VCaP (cell line): ENCODE measurements at regions not wholly inside any gene's neighbourhood (a gene's known extent, or its start where the extent isn't known, plus 50 kb on each side); places are given as distances from the start of the nearest gene placed in this dataset.

Experiments used
- H3K27ac ChIP-seq: fragments of 450-650 bp; 2 replicates; pipeline ENCODE4 v1.5.1; 2017
- CTCF ChIP-seq: fragments of 450-650 bp; conservative IDR thresholded peaks from 2 replicates; pipeline ENCODE4 v1.5.1; 2017; ENCODE audit warnings: mild to moderate bottlenecking, moderate library complexity

DNA sequence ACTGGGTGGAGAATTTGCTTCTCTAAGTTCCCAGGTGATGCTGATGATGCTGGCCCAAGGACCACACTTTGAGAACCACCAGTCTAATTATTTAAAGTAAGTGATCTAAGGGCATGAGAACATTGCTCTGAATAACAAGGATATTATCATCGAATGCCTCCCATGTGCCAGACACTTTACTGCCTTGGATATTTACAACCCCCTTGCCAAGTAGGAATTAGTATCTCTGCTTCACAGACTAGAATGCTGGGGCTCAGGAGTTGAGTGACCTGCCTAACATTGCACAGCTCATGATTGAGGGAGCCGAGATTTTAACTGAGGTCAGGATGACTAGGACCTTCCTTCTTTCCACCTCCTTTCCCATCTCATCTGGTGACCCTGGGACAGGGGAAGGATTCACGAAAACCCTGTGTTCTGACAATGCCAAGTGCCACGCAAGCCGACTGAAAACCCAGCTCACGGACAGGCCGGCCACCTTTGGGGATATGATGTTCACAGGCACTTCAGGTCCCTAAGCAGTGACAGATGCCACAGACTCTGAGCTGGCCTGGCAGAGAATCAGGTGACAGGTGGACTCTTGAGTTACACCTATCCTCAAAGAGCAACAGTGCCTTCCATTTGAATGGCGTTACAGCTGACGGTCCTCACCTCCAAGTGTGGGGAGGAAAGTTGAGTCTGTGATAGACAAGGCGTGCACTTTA is 230.7 kb downstream of the TOMM20 start:
- H3K27ac ChIP-seq: no peak overlapping the region
- no peak for TF ChIP-seq CTCF

GRCh38 chr1:234897390-234897749 is 231.3 kb downstream of the TOMM20 start:
- no peak overlapping the region for H3K27ac ChIP-seq
- TF ChIP-seq CTCF: no peak

- TF ChIP-seq CTCF: no peak
- H3K27ac ChIP-seq: no peak overlapping the region
Observed at GRCh38 chr1:234896477-234897389, 231.9 kb downstream of the TOMM20 start.

GRCh38 chr1:234893725-234894630 is 234.7 kb downstream of the TOMM20 start:
- peak overlapping the region; percentile 47; the same call in 1 of the 2 replicates for H3K27ac ChIP-seq
- no peak for TF ChIP-seq CTCF

GRCh38 chr1:234893359-234893724 is 235.3 kb downstream of the TOMM20 start:
- no peak for TF ChIP-seq CTCF
- no peak overlapping the region for H3K27ac ChIP-seq

DNA sequence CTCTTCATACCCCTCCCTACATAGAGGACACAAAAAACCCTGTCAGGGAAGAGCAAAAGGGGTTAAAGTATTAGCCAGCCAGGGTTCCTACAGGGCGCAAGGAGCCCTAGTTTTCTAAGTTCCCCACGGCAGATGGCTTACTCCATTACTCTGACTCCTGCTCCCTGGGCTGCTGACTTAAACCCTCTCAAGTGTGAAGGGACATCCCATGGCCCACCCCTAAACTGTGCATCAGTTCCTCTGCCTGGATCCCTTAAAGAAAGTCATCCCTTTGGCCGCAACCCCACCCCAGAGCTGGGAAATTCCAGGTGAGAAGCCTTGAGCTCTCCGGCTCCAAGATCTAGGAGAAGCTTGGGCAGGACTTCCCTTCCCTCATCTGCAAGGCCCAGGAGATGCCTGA is 236.0 kb downstream of the TOMM20 start:
- no peak for TF ChIP-seq CTCF
- no peak overlapping the region for H3K27ac ChIP-seq

DNA sequence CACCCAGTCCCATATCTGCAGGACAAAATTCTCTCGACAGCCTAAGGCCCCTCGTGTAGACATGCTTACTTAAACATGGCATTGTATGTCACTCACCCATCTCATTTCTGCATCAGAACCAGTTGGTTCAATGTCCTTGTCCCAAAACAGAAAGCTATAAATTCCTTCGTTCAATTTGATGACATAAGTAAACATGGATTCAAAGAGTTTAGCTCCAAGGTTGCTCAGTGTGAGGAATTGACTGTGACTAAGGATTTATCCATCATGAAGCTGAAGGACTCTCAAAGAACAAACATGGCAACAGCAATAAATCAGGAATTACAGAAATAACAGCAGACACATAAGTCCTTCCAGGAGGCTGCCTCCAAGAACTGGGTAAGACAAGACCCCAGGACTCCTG is 237.2 kb downstream of the TOMM20 start:
- no peak for TF ChIP-seq CTCF
- no peak overlapping the region for H3K27ac ChIP-seq
